ENCODE measurements at regions not wholly inside any gene's neighbourhood (a gene's known extent, or its start where the extent isn't known, plus 50 kb on each side); places are given as distances from the start of the nearest gene placed in this dataset.

- DNase-seq (ENCODE audit: low read depth in 1 of 2, low spot score in 1 of 2): no peak
These were observed 53.8 kb upstream of the CD83 start for GRCh38 chr6:14063756-14064155.

- DNase-seq (ENCODE audit: low read depth in 1 of 2, low spot score in 1 of 2): no peak
These were observed 52.2 kb upstream of the CD83 start for GRCh38 chr6:14065350-14065749.

- no peak for DNase-seq (ENCODE audit: low read depth in 1 of 2, low spot score in 1 of 2)
These were observed 50.7 kb upstream of the CD83 start for GRCh38 chr6:14066782-14067406.

- no peak for DNase-seq (ENCODE audit: low read depth in 1 of 2, low spot score in 1 of 2)
These were observed 49.9 kb upstream of the CD83 start for GRCh38 chr6:14067656-14068055.
